ENCODE measurements at regions not wholly inside any gene's neighbourhood (a gene's known extent, or its start where the extent isn't known, plus 50 kb on each side); places are given as distances from the start of the nearest gene placed in this dataset.

DNA sequence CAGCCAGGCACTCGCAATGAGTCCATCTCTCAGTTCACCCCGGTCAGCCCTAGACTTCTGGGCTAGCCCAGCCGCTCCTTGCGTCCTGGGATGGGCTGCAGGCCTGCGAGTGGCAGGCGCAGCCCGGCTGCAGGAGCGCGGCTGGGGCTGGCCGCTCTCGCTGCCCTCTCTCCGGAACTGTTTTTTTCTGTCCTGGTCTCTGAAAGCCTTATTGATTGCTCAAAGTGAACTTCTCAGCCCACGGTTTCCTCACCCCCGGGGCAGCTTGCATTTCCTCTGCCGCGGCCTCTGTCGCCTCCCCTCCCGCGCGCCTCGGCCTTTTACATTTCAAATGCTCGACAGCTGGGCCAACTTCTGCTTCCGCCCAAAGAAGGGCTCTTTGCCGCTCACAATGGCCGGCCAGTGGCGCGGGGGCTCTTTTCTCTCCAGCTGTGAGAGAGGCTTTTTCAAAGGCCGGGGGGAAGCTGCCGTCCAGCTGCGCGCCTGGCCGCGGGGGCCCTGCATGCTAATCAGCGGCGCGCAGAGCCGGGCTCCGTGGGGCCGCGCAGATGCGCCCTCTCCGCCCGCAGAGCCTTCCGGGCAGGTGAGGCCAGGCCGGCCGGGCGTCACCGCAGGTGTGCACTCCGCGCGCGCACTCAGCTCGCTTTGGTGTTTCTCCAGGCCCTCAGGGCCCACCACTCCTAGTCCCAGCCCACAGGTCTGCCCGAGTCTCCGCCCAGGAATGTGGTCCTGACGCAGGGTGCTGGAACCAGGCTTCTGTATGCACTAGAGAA, 513.8 kb downstream of the RNF144A start:
- Mint-ChIP-seq H3K36me3 (ENCODE audit: low read depth) (no peaks in the 10 kb centered on the region), H3K4me1 (peaks cover 7% of the 10 kb centered on the region), H3K27me3 (peaks cover 56% of the 10 kb centered on the region), H3K27ac (no peak overlapping the region), H3K4me3 (peak overlapping the region; percentile 9), H3K9me3 (peaks cover 2% of the 10 kb centered on the region)
- ChIA-PET POLR2A (no interaction called here), CTCF (no interaction called here)
- intact Hi-C loops (cut with micrococcal nuclease), result no loop called here
- TF ChIP-seq CTCF (IDR thresholded peaks at IDR 0.05), result no peak
- DNase-seq, result no peak
- no peak for ATAC-seq (ENCODE audit: low read depth)

DNA sequence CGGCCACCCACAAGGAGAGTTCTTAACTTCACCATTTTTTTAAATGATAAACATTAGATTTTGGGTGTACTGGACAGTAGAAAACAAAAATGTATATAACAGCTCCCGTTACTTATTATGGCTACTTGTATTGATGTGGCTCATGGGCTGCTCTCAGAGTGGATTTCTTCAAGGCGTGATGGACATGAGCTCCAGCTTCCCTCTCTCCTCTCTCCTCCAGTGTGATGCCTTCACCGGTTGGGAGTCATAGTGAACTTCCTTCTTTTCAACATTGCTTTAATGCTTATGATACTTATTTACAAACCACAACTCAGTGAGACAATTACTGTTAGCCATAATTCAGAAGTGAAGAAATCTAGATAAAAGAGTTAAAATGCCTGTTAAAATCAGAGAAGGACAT, 515.2 kb downstream of the RNF144A start:
- intact Hi-C loops (cut with micrococcal nuclease), result no loop called here
- Mint-ChIP-seq H3K36me3 (ENCODE audit: low read depth) (no peaks in the 10 kb centered on the region), H3K4me3 (no peak overlapping the region), H3K4me1 (peaks cover 4% of the 10 kb centered on the region), H3K27ac (no peak overlapping the region), H3K27me3 (peaks cover 51% of the 10 kb centered on the region), H3K9me3 (peaks cover 2% of the 10 kb centered on the region)
- POLR2A ChIA-PET, result no interaction called here
- CTCF ChIA-PET, result no interaction called here
- TF ChIP-seq CTCF (IDR thresholded peaks at IDR 0.05), result no peak
- ATAC-seq (ENCODE audit: low read depth), result no peak
- DNase-seq, result no peak

- Mint-ChIP-seq H3K4me3 (no peak overlapping the region), H3K36me3 (ENCODE audit: low read depth) (no peaks in the 10 kb centered on the region), H3K27ac (no peak overlapping the region), H3K9me3 (peaks cover 2% of the 10 kb centered on the region), H3K4me1 (no peaks in the 10 kb centered on the region), H3K27me3 (peaks cover 35% of the 10 kb centered on the region)
- no peak for DNase-seq
- CTCF ChIA-PET, result no interaction called here
- no peak for TF ChIP-seq CTCF (IDR thresholded peaks at IDR 0.05)
- POLR2A ChIA-PET, result no interaction called here
- intact Hi-C loops (cut with micrococcal nuclease), result no loop called here
- no peak for ATAC-seq (ENCODE audit: low read depth)
Measured at GRCh38 chr2:7436096-7436906, 519.1 kb downstream of the RNF144A start.

- Mint-ChIP-seq H3K9me3 (peaks cover 2% of the 10 kb centered on the region), H3K36me3 (ENCODE audit: low read depth) (no peaks in the 10 kb centered on the region), H3K4me1 (no peaks in the 10 kb centered on the region), H3K27me3 (peaks cover 33% of the 10 kb centered on the region), H3K4me3 (no peak overlapping the region), H3K27ac (no peak overlapping the region)
- no peak for TF ChIP-seq CTCF (IDR thresholded peaks at IDR 0.05)
- DNase-seq (no peak), ATAC-seq (ENCODE audit: low read depth) (no peak)
- CTCF ChIA-PET, result no interaction called here
- intact Hi-C loops (cut with micrococcal nuclease), result no loop called here
- POLR2A ChIA-PET, result no interaction called here
Measured at GRCh38 chr2:7437141-7437540, 519.9 kb downstream of the RNF144A start.

Measured in activated B cell treated with CpG ODN at 0.5 μM for 24 hours (primary cell).